Esophagus muscularis mucosa (tissue), 4 donors: ENCODE measurements at regions not wholly inside any gene's neighbourhood (a gene's known extent, or its start where the extent isn't known, plus 50 kb on each side); places are given as distances from the start of the nearest gene placed in this dataset.

Experiments
- DNase-seq: peaks from one replicate; pipeline ENCODE4 v3.0.0-alpha.2; 2017; ENCODE audit errors: extremely low spot score
- H3K27ac ChIP-seq, 4 donors: fragments of 200-600 bp; sonication (generic); replicated peaks in 1 of 4; 1 replicate in 3 of 4; 2 replicates in 1 of 4; pipeline ENCODE4 v1.5.1; 2016 to 2019; ENCODE audit warnings: mild to moderate bottlenecking in 1 of 4
- H3K27me3 ChIP-seq, 4 donors: fragments of 200-600 bp; sonication (generic); one replicate each; pipeline versions ENCODE4 v1.5.1 to v1.6.0; 2016 to 2019
- H3K36me3 ChIP-seq, 4 donors: fragments of 200-600 bp; sonication (generic); one replicate each; pipeline ENCODE4 v1.5.1; 2016 to 2019
- H3K4me1 ChIP-seq, 4 donors: fragments of 200-600 bp; sonication (generic); one replicate each; pipeline ENCODE4 v1.5.1; 2016 to 2019
- H3K4me3 ChIP-seq, 4 donors: fragments of 200-600 bp; sonication (generic); 1 replicate in 2 of 4; 2 replicates in 2 of 4; pipeline ENCODE4 v1.5.1; 2016 to 2019; ENCODE audit warnings: mild to moderate bottlenecking in 4 of 4, moderate library complexity in 1 of 4
- H3K9me3 ChIP-seq, 4 donors: fragments of 200-600 bp; sonication (generic); 1 replicate in 3 of 4; 2 replicates in 1 of 4; pipeline ENCODE4 v1.5.1; 2016 to 2019
- EP300 ChIP-seq: sonication (generic); formaldehyde crosslinking; IDR thresholded peaks from one replicate; pipeline ENCODE4 v1.6.1; 2017; ENCODE audit warnings: antibody characterized with exemption
- POLR2A ChIP-seq: fragments of 450-650 bp; IDR thresholded peaks from one replicate; pipeline ENCODE4 v1.6.1; 2017; ENCODE audit warnings: antibody characterized with exemption, moderate library complexity, mild to moderate bottlenecking, low read depth
- POLR2AphosphoS5 ChIP-seq, 2 donors: sonication (generic); formaldehyde crosslinking; IDR thresholded peaks; one replicate each; pipeline ENCODE4 v1.6.1; 2017; ENCODE audit warnings: antibody characterized with exemption in 2 of 2
- WGBS: methylation state at CpG from one replicate; pipeline ENCODE4 v1.1.5; 2018; 5-methylcytosine and 5-hydroxymethylcytosine counted together
- intact Hi-C: fragments of 100-400 bp; cut with DNase I; formaldehyde crosslinking; loops from one replicate; pipeline ENCODE4 v1.15.1; 2023
- TF ChIP-seq, protein P1 (sequence below), 3 experiments: fragments of 200-600 bp in 2 of 3; fragments of 450-650 bp in 1 of 3; sonication (generic) in 2 of 3; IDR thresholded peaks; one replicate each; pipeline ENCODE4 v1.5.1; 2017 to 2019; ENCODE audit warnings: antibody characterized with exemption in 3 of 3, mild to moderate bottlenecking in 2 of 3, moderate library complexity in 1 of 3

- TF ChIP-seq POLR2A (no peak), POLR2AphosphoS5 (IDR thresholded peaks at IDR 0.05) (no peak), EP300 (no peak)
- TF ChIP-seq, protein P1, sequence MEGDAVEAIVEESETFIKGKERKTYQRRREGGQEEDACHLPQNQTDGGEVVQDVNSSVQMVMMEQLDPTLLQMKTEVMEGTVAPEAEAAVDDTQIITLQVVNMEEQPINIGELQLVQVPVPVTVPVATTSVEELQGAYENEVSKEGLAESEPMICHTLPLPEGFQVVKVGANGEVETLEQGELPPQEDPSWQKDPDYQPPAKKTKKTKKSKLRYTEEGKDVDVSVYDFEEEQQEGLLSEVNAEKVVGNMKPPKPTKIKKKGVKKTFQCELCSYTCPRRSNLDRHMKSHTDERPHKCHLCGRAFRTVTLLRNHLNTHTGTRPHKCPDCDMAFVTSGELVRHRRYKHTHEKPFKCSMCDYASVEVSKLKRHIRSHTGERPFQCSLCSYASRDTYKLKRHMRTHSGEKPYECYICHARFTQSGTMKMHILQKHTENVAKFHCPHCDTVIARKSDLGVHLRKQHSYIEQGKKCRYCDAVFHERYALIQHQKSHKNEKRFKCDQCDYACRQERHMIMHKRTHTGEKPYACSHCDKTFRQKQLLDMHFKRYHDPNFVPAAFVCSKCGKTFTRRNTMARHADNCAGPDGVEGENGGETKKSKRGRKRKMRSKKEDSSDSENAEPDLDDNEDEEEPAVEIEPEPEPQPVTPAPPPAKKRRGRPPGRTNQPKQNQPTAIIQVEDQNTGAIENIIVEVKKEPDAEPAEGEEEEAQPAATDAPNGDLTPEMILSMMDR (IDR thresholded peaks at IDR 0.05), result no peak
- intact Hi-C loops, result no loop called here
- Histone ChIP-seq H3K9me3 (no peaks in the 10 kb centered on the region), H3K4me3 (no peak overlapping the region), H3K4me1 (no peaks in the 10 kb centered on the region), H3K36me3 (no peaks in the 10 kb centered on the region), H3K27me3 (no peaks in the 10 kb centered on the region), H3K27ac (no peak overlapping the region)
- WGBS, result 62% methylated on average over 2 of the region's 2 CpGs
- no peak for DNase-seq
Measured at GRCh38 chr12:90188857-90189256, 480.2 kb upstream of the ATP2B1 start.

- WGBS, result 91% methylated on average over 1 of the region's 1 CpG
- H3K4me1 ChIP-seq, result no peaks in the 10 kb centered on the region
- no peak overlapping the region for H3K27ac ChIP-seq
- H3K36me3 ChIP-seq, result no peaks in the 10 kb centered on the region
- H3K4me3 ChIP-seq, result no peak overlapping the region
- peaks cover 0 to 7% (median 3%) of the 10 kb centered on the region in 4 donors for H3K9me3 ChIP-seq
- no peaks in the 10 kb centered on the region for H3K27me3 ChIP-seq
- intact Hi-C loops, result no loop called here
- no peak for TF ChIP-seq POLR2A
- no peak for DNase-seq
Measured at GRCh38 chr12:90183201-90183600, 474.6 kb upstream of the ATP2B1 start.

DNA sequence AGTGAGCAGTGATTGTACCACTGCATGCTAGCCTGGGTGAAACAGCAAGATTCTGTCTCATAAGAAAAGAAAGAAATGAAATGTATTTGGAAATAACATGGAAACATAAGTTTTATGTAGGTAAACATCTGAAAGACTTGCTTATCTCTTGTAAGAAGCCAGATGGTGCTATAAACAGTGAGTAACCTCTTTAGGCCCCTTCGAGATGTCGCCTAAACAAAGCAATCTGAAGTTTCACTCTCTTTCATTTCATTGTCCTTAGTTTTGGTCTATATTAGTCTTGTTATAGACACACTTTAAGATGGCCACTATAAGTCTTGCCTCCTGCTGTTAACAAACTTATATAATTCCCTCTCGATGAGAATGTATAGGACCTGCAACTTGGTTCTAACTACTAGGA lies 472.6 kb upstream of the ATP2B1 start:
- intact Hi-C loops, result no loop called here
- 92% methylated on average over 3 of the region's 3 CpGs for WGBS
- peaks cover 0 to 7% (median 3%) of the 10 kb centered on the region in 4 donors for H3K9me3 ChIP-seq
- H3K27me3 ChIP-seq, result no peaks in the 10 kb centered on the region
- no peak overlapping the region for H3K4me3 ChIP-seq
- H3K4me1 ChIP-seq, result no peaks in the 10 kb centered on the region
- TF ChIP-seq EP300, result no peak
- TF ChIP-seq POLR2AphosphoS5 (IDR thresholded peaks at IDR 0.05), result no peak
- no peak for TF ChIP-seq POLR2A
- TF ChIP-seq, protein P1 (IDR thresholded peaks at IDR 0.05), result no peak
- no peak for DNase-seq
- H3K27ac ChIP-seq, result no peak overlapping the region
- no peaks in the 10 kb centered on the region for H3K36me3 ChIP-seq

DNA sequence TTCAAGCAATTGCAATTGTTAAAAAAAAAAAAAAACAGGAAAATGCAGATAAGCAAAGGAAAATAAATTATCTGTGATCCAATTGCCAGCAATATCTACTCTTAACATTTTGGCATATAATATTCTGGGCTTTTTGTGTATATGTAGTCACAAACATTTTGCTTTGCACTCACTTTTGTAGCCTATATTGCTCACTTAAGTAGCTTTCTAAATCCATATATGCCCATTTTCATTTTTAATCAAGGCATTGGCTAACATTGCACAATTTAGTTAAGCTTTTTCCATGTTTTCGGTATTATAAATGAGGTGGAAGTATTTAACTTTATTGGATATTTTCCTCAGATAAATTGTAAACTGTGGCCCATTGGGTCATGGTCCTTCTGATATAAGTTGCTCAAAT lies 466.3 kb upstream of the ATP2B1 start:
- TF ChIP-seq, protein P1 (IDR thresholded peaks at IDR 0.05), result no peak
- TF ChIP-seq EP300, result no peak
- no peak for TF ChIP-seq POLR2AphosphoS5 (IDR thresholded peaks at IDR 0.05)
- TF ChIP-seq POLR2A, result no peak

GRCh38 chr12:90174198-90174510 lies 465.5 kb upstream of the ATP2B1 start:
- H3K36me3 ChIP-seq, result no peaks in the 10 kb centered on the region
- WGBS, result 50% methylated on average over 1 of the region's 1 CpG
- TF ChIP-seq, protein P1 (IDR thresholded peaks at IDR 0.05), result no peak
- TF ChIP-seq EP300 (no peak), POLR2AphosphoS5 (IDR thresholded peaks at IDR 0.05) (no peak), POLR2A (no peak)
- H3K27ac ChIP-seq, result no peak overlapping the region
- no peak overlapping the region for H3K4me3 ChIP-seq
- intact Hi-C loops, result no loop called here
- no peaks in the 10 kb centered on the region for H3K4me1 ChIP-seq
- DNase-seq, result no peak
- H3K9me3 ChIP-seq, result no peaks in the 10 kb centered on the region
- H3K27me3 ChIP-seq, result no peaks in the 10 kb centered on the region

More for the DNA sequence above, 466.3 kb upstream of the ATP2B1 start:
- no peaks in the 10 kb centered on the region for H3K36me3 ChIP-seq
- intact Hi-C loops, result no loop called here
- H3K27me3 ChIP-seq, result no peaks in the 10 kb centered on the region
- no peaks in the 10 kb centered on the region for H3K4me1 ChIP-seq
- no peak overlapping the region for H3K27ac ChIP-seq
- WGBS, result 100% methylated on average over 1 of the region's 1 CpG
- no peak for DNase-seq
- no peak overlapping the region for H3K4me3 ChIP-seq
- no peaks in the 10 kb centered on the region for H3K9me3 ChIP-seq
